ENCODE measurements at regions not wholly inside any gene's neighbourhood (a gene's known extent, or its start where the extent isn't known, plus 50 kb on each side); places are given as distances from the start of the nearest gene placed in this dataset.

DNA sequence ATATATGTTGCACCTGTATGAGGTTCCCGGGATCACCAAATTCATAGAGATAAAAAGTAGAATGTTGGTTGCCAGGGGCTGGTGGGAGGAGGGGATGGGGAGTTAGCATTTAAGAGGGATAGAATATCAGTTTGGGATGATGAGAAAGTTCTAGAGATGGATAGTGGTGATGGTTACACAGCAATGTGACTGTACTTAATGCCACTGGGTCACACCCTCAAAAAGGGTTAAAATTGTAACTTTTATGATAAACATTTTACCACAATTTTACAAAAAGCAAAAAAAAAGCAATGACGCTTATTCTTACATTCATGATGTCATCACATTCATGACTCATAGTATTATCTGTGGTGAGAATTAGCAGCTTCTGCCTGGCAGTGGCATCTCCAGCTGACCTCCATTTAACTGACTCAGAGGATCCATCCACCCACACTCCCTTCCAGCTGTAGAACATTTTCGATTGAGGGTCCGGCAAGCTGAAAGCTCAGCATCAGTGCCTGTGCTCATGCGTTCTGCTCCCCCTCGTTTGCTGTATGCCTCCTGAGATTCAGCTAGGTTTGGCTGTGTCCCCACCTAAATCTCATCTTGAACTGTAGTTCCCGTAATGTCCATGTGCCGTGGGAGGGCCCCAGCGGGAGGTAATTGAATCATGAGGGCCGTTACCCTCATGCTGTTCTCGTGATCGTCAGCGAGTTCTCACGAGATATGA is 64.8 kb upstream of the TMEM260 start:
- ChIA-PET CTCF (interaction anchor here (0.7 kb wide), 1 partner anchor 10 kb away, joined by 8 read pairs; no protein-coding TSS in a partner anchor), POLR2A (no interaction called here)
- DNase-seq (ENCODE audit: extremely low spot score), result no peak
- TF ChIP-seq L3MBTL2 (conservative IDR thresholded peaks at IDR 0.05) (no peak; the same call in 1 of the 2 replicates), CTBP1 (IDR thresholded peaks at IDR 0.05; ENCODE audit: borderline replicate concordance) (no peak), NFRKB (IDR thresholded peaks at IDR 0.05) (no peak)

DNA sequence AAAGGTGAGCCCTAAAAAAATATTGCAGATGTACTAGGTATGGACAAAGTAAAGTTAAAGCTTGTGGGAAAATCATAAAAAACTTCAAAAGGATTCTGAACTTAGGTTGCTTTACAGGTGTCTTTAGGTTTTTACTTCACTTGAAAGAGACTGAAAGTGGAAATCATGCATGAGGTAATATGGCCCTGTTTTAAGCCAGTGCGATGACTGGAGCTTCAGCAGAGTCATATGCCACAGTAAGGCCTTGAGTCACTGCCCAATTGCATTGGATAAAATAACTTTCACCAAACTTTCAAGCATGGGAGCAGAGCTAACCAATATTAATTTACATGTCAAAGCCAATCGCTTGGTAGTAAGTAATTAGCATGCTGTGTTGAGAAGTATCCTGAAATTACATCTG is 63.9 kb upstream of the TMEM260 start:
- POLR2A ChIA-PET, result no interaction called here
- no peak for DNase-seq (ENCODE audit: extremely low spot score)
- CTCF ChIA-PET, result no interaction called here
- TF ChIP-seq FOXK2 (IDR thresholded peaks at IDR 0.05), result no peak
- no peak for TF ChIP-seq TARDBP (IDR thresholded peaks at IDR 0.05)
- TF ChIP-seq BHLHE40 (IDR thresholded peaks at IDR 0.05; ENCODE audit: borderline replicate concordance), result no peak
- no peak for TF ChIP-seq L3MBTL2 (conservative IDR thresholded peaks at IDR 0.05)
- TF ChIP-seq LEF1 (IDR thresholded peaks at IDR 0.05; ENCODE audit: borderline replicate concordance), result no peak
- no peak for TF ChIP-seq SUZ12 (IDR thresholded peaks at IDR 0.05)
- TF ChIP-seq ARNT (IDR thresholded peaks at IDR 0.05), result no peak
- TF ChIP-seq HDGF (IDR thresholded peaks at IDR 0.05; ENCODE audit: borderline replicate concordance), result no peak
- TF ChIP-seq NFRKB (IDR thresholded peaks at IDR 0.05), result no peak
- no peak for TF ChIP-seq ELF4 (IDR thresholded peaks at IDR 0.05)
- no peak for TF ChIP-seq CTBP1 (IDR thresholded peaks at IDR 0.05; ENCODE audit: borderline replicate concordance)
- no peak for TF ChIP-seq ZNF384 (IDR thresholded peaks at IDR 0.05)

DNA sequence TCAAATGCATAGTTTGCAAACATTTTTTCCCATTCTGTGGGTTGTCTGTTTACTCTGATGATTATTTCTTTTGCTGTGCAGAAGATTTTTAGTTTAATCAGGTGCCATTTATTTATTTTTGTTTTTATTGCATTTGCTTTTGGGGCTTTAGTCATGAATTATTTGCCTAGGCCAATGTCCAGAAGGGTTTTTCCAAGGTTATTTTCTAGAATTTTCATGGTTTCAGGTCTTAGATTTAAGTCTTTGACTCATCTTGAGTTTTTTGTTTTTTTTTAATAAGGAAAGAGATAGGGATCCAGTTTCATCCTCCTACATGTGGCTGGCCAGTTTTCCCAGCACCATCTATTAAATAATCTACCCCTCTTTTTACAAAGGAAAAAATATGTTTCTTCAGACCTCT is 57.2 kb upstream of the TMEM260 start:
- TF ChIP-seq ZNF384 (IDR thresholded peaks at IDR 0.05) (no peak), L3MBTL2 (conservative IDR thresholded peaks at IDR 0.05) (no peak), ARNT (IDR thresholded peaks at IDR 0.05) (no peak), FOXK2 (IDR thresholded peaks at IDR 0.05) (no peak), LEF1 (IDR thresholded peaks at IDR 0.05; ENCODE audit: borderline replicate concordance) (no peak)
- DNase-seq (ENCODE audit: extremely low spot score), result no peak
- ChIA-PET POLR2A (no interaction called here), CTCF (no interaction called here)

DNA sequence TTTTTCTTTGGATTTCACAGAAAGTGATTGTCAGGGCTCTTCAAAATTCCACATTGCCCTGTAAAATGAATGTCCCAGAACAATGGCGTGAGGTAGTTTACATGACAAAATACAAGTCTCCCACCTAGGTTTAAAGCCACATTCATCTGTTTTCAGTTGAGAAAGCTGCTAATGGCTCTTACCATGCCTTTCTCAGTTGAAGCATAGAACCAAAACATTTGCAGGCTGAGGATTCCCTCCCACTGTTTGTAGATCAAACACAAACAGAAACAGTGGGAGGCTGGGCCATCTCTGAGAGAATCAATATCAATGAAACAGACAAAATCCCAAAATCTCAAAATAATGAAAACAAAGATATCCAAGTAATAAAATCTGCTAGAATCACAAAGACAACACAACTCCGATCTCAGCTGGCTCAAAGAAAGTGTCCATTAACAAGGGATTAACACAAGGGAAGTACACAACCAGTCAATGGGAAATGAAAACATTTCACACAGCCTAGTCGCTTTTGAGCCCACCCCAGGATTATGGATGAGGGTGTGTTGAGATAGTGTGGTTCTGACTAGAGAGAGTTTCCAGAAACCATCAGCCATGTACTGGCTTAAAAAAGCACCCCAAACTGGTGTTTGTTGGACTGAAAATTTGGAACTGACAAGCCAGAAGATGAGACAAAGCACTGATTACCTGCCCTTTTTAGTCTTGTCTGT is 54.5 kb upstream of the TMEM260 start:
- ChIA-PET POLR2A (no interaction called here), CTCF (interaction anchor here (0.6 kb wide), 1 partner anchor 10 kb away, joined by 8 read pairs; no protein-coding TSS in a partner anchor)
- DNase-seq (ENCODE audit: extremely low spot score), result no peak
- no peak for TF ChIP-seq ZNF384 (IDR thresholded peaks at IDR 0.05)
- no peak for TF ChIP-seq FOXA1 (IDR thresholded peaks at IDR 0.05)
- TF ChIP-seq, protein P1, sequence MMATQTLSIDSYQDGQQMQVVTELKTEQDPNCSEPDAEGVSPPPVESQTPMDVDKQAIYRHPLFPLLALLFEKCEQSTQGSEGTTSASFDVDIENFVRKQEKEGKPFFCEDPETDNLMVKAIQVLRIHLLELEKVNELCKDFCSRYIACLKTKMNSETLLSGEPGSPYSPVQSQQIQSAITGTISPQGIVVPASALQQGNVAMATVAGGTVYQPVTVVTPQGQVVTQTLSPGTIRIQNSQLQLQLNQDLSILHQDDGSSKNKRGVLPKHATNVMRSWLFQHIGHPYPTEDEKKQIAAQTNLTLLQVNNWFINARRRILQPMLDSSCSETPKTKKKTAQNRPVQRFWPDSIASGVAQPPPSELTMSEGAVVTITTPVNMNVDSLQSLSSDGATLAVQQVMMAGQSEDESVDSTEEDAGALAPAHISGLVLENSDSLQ (IDR thresholded peaks at IDR 0.05), result no peak
- no peak for TF ChIP-seq ARNT (IDR thresholded peaks at IDR 0.05)
- TF ChIP-seq FOXK2 (IDR thresholded peaks at IDR 0.05), result no peak
- no peak for TF ChIP-seq HDGF (IDR thresholded peaks at IDR 0.05; ENCODE audit: borderline replicate concordance)
- no peak for TF ChIP-seq SP1 (IDR thresholded peaks at IDR 0.05)
- no peak for TF ChIP-seq NFRKB (IDR thresholded peaks at IDR 0.05)
- no peak for TF ChIP-seq SUZ12 (IDR thresholded peaks at IDR 0.05)
- no peak for TF ChIP-seq ELF4 (IDR thresholded peaks at IDR 0.05)
- no peak for TF ChIP-seq TARDBP (IDR thresholded peaks at IDR 0.05)

DNA sequence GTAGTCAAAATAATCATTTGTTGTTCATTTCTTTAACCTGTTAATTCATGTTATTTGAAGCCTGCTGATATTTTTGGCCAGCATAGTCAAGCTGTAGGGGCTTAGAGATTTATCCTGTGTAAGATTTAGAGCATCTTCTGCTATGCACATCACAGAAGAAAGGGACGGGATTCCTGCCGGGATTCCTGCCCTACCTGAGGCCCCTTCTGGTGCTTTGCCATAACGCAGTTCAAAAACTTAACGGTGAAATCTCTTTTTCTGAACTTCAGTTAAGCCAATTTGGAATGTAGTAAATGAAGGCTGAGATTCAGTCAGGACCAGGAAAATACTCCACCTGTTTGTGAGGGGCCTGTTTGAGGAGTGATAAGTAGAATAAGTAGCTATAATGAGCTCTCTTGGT is 50.7 kb upstream of the TMEM260 start:
- POLR2A ChIA-PET, result no interaction called here
- TF ChIP-seq HDGF (IDR thresholded peaks at IDR 0.05; ENCODE audit: borderline replicate concordance) (no peak), ELF4 (IDR thresholded peaks at IDR 0.05) (no peak), FOXM1 (IDR thresholded peaks at IDR 0.05; ENCODE audit: borderline replicate concordance) (no peak), ARNT (IDR thresholded peaks at IDR 0.05) (no peak), TARDBP (IDR thresholded peaks at IDR 0.05) (no peak), SUZ12 (IDR thresholded peaks at IDR 0.05) (no peak)

More for the DNA sequence above, 50.7 kb upstream of the TMEM260 start:
- CTCF ChIA-PET, result no interaction called here
- DNase-seq (ENCODE audit: extremely low spot score), result no peak
